HG02763 (cell line): ENCODE measurements at regions not wholly inside any gene's neighbourhood (a gene's known extent, or its start where the extent isn't known, plus 50 kb on each side); places are given as distances from the start of the nearest gene placed in this dataset.
"Not testable (repeated sequence)": the region's sequence is repeated elsewhere in the genome, so short reads cannot be mapped to it uniquely, and the experiment has no call there.

Source experiments
- ATAC-seq: cut with Tn5 transposase; IDR thresholded peaks from one replicate; pipeline ENCODE4 v1.9.1; 2021; ENCODE audit warnings: mild to moderate bottlenecking, moderate library complexity; ENCODE audit not compliant: unreplicated experiment

- no peak for ATAC-seq
These were observed 227.2 kb upstream of the FAM3C start for GRCh38 chr7:121623130-121623872.

- ATAC-seq: no peak
These were observed 225.8 kb upstream of the FAM3C start for GRCh38 chr7:121621937-121622336.

DNA sequence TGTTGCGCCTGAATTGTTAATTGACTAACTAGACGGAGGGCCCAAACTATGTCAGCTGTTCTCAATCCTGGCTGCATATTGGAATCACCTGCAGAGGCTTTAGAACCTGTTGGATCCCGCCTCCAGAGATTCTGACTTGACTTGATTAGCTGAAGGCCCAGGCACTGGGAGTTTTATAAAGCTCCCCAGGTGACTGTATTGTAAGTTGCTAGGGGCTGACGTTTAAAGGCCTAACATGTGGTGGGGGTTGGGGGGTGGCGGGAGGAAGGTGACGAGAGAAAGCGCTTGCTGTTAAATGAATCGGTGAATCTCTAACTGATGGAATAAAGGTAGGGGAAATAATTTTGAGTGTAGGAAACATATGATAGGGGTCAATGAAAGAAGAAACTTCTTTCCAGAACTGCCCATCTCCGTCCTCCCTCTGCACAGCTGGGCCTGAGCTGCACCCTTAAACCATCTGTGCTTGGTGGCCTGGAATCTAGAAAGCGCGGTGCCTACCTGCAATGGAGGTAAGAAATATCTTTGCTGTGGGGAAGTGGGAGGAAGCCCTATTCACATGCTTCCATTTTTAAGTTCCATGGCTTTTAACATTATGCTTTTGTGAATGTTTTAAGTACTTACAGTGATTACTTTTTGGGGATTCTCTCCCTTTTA is 225.0 kb upstream of the FAM3C start:
- ATAC-seq: no peak

DNA sequence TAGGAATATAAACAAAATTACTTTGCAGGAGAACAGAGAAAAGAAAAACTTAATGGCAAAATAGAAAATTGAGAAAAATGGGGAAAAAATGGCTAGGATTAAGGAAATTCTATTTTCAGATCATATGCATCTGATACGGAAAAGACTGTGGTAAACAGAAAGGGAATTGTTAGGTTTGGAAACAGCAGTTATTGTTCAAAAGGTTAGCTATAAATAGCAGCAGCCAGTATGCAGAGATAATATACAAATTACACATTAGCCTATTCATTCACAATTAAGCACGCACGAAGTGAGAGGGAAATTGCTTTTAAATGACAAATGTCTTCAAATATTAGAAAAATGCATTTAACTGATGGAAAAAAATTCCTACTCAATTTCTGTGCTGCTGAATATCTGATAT is 224.1 kb upstream of the FAM3C start:
- ATAC-seq: no peak

DNA sequence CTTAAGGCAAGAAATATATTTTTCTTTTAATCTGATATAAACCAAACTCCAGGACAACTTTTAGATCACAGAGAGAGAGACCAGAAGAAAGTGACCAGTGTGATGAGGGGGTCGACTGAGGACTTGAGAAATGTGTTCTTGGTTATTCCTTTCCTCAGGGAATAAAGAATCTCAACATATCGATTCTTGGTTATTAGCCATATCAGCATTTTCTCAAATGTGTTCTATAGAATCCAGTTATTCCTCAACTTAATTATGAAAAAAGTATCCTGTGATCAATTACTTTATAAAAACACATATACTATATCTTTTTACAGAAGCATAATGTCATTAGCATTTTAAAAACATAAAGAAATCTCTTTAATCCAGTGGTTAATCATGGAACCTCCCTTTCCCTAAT is 222.1 kb upstream of the FAM3C start:
- no peak for ATAC-seq

GRCh38 chr7:121610243-121610642 is 214.1 kb upstream of the FAM3C start:
- ATAC-seq: no peak

GRCh38 chr7:121609208-121609607 is 213.1 kb upstream of the FAM3C start:
- ATAC-seq: no peak

- ATAC-seq: no peak
These were observed 212.7 kb upstream of the FAM3C start for GRCh38 chr7:121608785-121609184.

GRCh38 chr7:121608183-121608582 is 212.1 kb upstream of the FAM3C start:
- not testable (repeated sequence) for ATAC-seq

- ATAC-seq: no peak
These were observed 209.2 kb upstream of the FAM3C start for GRCh38 chr7:121605317-121605680.

DNA sequence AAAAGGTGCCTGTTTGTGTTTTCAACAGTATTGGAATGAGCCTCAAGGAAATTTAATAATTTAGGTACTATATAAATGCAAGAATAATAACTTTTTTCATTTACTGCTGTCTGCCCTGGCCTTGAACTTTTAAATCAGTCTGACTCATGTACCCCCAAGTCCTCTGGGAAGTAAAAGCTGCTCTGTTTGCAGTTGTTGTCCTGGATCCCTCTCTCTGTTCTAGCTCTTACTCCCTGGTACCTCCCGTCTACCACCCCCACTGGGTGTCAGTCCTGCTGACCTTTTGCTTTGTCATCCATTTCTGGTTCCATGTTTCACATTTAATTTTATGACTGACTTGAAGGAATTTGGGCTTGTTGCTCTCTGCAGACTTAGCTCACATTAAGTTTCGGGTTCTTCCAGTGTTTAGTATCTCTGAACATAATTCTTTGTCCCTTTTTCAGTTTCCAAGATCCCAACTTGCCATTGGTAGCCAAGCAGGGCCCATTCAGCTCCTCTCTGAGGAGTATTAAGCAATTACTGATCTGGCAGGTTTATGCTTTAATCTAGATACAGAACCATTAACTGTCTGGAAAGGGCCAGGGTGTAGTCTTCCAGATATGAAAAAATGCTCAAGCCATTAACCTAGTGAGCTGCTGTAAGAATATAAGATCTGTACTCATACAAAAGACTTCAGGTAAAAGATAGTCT is 208.7 kb upstream of the FAM3C start:
- ATAC-seq: no peak

DNA sequence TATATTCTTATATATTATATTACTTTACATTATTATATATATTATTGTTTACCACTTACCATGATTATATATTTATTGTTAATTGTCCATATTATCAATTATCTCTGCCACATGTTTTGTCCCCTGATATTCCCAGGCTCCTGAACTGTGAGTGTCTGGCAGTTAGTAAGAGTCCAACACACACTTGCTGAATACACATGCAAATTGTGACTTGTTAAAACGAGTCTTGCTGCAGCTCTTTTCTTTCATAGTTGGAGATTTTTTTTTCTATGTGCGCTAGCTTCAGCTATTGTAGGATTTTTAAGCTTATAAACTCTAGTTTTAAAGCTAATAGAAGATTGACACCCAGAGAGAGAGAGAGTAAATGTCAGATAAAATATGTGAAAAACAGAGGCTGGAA is 207.8 kb upstream of the FAM3C start:
- no peak for ATAC-seq

DNA sequence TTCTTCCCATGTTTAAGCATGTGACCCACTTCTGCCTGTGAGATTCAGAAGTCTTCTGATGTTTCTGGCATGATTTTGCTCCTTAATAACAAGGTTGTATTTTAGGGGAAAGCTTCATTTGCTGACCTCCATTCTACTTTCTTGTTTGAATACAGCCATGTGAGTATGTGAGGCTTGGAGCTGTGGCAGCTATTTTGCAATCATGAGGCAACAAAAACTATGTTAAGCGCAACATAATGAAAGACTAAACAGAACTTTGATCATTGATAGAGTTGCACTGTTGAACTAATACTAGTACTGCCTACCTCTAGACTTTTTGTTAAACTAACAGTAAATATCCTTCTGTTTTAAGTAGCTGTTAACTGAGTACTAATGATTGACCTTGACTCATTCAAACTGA is 203.8 kb upstream of the FAM3C start:
- no peak for ATAC-seq

DNA sequence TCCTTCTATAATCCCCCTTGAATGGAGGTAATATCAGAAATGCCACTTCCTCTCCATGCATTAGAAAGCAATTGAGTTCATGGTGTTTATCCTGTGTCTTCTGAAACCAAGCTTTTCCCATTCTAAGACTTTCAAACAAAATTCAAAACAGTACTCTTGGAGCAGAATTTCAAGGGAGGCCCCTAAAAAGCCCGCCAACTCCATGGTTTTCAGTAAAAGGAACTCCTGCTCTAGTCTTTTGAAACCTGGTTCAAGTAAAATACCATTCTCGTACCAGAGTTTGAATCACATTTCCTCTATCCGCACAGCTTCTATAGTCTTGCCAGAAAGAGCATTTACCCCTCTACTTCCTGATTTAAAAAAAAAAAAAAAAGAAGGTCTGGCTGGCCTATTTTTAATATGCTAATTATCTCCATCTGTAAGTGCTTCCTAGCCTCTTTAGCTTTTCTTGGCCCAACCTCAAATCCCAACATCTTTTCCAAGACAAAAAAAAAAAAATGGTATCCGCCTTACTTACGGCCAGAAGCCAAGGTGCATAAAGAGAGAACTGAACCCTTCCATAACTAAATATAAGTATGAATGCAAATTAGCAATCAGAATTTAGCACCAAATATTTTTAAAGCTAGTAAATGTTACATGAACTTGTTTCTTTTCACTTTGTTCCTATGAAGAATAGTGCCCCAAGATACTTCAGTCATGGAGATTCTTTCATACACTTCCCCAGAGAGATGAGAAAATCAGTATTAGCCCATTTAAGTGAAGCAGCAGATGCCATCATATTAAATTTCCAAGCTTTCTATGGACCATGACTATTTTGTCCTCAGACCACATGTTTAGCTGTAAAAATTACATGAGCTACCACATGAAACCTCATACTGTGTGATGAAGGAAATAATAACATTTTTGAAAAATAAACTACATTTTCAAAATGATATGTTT is 199.9 kb upstream of the FAM3C start:
- ATAC-seq: no peak

DNA sequence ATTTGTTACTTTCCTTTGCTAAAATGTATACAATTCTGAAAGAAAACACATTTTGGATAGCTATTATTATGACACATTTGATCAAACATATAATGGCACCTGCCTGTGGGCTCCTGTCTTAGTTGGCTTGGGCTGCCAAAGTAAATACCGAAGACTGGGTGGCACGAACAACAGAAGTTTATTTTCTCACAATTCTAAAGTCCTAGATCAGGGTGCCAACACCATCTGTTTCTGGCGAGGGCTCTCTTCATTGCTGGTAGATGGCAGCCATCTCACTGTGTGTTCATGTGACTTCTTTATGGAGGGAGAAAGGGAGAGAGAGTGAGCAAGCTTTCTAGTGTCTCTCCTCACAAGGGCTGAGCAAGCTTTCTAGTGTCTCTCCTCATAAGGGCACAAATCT is 195.8 kb upstream of the FAM3C start:
- no peak for ATAC-seq

GRCh38 chr7:121587435-121587834 is 191.3 kb upstream of the FAM3C start:
- no peak for ATAC-seq

DNA sequence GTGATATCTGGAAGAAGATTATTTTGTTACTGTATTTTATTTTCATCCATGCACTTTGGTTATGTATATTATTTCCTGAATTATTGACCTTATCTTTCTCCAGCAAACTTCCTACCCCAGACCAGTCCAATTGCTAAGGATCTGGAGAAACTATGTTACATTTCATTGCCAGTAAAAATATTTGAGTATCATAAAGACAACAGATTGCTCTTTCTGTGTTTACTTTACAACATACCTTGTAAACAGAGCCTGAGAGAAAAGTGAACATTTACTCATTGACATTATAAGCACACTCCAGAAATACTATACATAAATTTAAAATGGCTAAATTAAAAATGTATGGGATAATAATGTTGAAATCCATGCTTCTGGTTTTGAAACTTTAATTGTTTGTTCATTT is 186.2 kb upstream of the FAM3C start:
- ATAC-seq: no peak

DNA sequence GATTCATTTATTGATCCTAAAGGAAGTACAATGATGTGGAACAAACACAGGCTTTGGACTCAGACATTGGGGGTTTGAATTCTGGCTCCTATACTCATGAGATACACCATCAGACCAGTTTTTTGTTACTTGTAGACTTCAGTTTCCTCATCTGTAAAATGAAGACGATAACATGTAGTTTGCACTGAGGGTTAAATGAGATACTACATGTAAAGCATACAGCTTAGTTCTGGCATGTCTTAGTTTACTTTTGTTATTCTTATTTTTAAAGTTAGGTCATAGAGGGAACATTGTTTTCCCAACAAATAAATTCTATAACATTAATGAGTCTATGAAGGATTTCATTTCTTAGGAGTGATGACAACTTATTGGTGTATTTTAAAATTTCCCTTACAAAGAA is 183.5 kb upstream of the FAM3C start:
- ATAC-seq: no peak

DNA sequence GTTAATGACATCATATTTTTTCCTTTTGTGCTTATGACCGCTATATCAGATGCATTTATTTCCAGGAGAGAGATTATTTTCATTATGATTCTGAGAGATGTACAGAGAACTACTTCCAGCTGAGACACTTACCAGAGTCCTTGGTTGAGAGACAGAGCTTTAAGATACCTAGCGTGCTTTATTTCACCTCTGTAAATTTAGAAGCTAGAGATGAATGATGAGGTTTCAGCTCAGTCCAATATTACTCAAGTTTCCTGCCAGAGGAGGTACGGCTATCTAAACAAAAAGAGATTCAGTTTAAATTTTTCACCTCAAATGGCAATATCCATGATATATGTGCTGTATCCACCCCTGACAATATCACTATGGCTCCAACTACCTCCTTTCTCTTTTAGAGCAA is 182.6 kb upstream of the FAM3C start:
- ATAC-seq: no peak

- ATAC-seq: no peak
These were observed 180.2 kb upstream of the FAM3C start for GRCh38 chr7:121576148-121576917.
